Cerebellar cortex (tissue), 1 donor: ENCODE measurements at regions not wholly inside any gene's neighbourhood (a gene's known extent, or its start where the extent isn't known, plus 50 kb on each side); places are given as distances from the start of the nearest gene placed in this dataset.
A peak's percentile ranks its signal among the peaks of the same experiment; 100 is the strongest.
"Not testable (repeated sequence)": the region's sequence is repeated elsewhere in the genome, so short reads cannot be mapped to it uniquely, and the experiment has no call there.

ENCODE experiments used
- DNase-seq: peaks from one replicate; pipeline ENCODE4 v3.0.0-alpha.2; 2015; ENCODE audit warnings: low spot score

DNA sequence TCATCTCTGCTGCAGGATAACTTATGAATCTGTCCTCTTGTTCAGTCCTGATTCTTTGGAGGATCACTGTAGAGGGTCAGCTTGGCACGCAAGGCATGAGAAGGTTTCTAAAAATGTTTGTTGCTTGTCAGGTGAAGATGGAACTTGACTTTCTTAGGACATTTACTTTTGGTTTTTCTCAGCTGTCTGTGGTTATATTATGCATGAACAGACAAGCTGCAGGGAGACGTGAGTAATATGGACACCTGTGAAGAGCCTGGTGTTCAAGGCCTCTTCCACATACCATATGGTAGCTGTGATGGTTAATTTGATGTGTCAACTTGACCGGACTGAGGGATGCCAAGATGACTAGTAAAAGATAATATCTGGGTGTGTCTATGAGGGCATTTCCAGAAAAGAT lies 270.2 kb upstream of the CPHXL start:
- peak; percentile 84 for DNase-seq

DNA sequence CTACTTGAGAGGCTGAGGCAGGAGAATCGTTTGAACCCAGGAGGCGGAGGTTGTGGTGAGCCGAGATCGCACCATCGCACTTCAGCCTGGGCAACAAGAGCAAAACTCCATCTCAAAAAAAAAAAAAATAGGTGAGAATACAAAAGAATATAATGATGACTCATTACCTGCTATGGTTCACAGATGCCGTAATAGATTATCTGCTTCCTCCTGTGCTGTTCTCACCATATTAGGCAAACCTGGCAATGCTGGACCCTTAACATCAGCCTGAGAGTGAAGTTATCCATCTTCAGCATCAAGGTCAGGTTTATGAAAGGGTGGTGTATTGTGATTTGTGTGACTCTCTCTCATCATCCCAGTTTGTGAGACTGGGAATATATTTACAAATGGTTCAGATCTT lies 271.3 kb upstream of the CPHXL start:
- DNase-seq, result no peak

DNA sequence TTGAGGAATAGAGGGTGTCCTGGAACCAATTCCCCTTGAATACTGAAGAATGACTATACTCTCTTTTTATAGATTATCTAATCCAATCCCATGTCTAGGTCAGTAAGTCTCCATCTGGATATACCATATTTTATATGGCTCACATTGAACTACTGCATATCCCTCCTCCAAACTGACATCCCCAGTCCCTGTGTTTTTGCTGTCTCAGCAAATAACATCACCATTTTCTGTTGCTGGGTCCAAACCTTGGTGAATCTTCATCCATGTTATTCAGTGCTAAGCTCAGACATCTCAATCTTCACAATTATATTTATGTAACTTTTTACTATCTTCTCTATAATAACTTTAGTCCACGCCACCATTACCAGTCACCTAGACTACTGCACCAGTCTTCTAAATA lies 269.6 kb upstream of the CNTNAP4 start:
- DNase-seq, result no peak

DNA sequence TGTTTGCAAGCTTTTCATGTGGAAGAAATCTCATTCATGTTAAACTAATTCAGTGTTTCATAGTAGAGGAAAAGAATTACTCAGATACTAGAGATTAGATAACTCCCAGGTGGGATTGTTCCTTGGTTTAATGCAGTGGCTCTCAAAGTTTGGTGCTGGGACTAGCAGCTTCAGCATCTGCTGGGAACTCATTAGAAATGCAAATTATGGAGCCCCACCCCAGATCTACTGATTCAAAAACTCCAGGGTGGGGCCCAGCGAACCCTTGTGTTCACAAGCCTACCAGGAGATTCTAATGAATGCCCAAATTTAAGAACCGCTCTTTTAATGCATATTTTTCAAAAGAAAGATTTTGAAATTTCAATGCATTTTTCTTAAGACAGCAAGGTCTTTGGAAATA lies 253.4 kb upstream of the CNTNAP4 start:
- no peak for DNase-seq

DNA sequence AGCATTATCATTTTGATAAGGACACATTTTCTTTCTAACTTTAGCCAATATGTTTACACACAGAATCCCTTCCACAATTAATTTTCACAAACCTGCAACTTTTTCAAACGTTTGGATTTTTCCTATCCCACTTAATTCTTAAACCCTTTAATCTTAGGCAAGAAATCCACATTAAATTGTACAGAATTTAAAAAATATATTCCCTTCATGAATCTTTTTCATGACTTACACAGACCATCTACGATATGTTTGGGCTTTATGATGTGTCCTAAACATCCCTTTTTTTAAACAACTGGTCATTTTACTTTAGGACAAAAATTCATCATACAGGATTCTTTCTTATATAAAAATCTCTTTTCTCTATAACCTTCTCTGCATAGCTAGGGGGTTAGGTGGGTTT lies 241.5 kb upstream of the CNTNAP4 start:
- no peak for DNase-seq

DNA sequence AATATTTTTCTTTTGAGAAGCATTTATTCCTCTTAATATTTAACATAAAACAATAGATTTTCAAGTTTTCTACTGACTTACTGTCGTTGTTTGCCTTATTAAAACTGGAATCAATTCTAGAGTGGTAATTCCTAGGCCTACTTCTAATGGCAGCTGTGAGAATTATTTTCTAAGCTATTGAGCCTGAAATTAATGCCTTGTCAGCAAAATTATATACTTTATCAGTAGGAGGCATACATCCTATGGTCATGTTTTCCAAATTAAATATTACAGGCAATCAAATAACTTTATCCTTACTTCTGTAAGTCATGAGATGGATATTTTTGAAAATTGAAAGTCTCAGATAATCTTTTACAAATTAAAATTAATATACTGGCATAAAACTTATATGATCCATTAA lies 239.1 kb upstream of the CNTNAP4 start:
- DNase-seq, result no peak

DNA sequence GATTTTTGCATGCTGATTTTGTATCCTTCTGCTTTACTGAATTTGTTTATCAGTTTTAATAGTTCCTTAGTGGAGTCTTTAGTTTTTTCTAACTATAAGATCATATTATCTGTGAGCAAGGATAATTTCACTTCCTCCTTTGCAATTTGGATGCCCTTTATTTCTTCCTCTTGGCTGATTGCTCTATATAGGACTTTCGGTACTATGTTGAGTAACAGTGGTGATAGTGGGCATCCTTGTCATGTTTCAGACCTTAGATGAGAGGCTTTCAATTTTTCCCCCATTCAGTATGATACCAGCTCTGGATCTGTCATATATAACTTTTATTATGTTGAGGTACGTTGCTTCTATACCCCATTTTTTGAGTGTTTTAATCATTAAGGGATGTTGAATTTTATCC lies 224.5 kb upstream of the CNTNAP4 start:
- no peak for DNase-seq

DNA sequence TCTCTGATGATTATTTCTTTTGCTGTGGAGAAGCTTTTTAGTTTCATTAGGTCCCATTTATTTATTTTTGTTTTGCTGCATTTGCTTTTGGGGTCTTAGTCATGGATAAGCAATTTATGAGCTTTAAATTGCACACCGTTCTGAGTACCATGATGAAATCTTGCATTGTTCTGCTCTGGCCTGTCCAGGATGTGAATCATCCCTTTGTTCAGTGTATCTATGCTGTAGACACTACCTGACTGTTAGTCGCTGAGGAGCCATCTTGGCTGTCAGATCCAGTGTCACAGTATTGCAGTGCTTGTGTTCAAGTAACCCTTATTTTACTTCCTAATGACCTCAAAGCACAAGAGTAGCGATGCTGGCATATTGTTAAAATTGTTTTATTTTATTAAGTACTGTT lies 218.0 kb upstream of the CNTNAP4 start:
- DNase-seq, result no peak

DNA sequence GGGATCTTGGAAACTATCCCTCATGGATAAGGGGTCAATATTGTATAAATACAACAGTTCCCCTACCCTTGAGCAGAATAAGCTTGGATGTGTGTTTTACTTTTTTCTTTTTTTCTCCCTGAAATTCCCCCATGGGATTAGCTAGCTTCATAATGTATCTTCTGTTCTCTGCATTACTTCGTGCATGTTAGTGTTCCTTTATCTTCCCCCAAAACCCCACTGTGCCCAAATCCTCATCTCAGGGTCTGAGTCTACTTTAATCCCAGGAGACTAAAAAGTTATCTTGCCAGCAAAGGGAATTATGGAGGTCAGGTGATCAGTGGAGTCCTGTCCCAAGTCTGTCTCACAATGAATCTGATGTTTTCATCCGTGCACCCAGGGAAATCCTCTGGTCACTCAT lies 217.5 kb upstream of the CNTNAP4 start:
- DNase-seq, result no peak

DNA sequence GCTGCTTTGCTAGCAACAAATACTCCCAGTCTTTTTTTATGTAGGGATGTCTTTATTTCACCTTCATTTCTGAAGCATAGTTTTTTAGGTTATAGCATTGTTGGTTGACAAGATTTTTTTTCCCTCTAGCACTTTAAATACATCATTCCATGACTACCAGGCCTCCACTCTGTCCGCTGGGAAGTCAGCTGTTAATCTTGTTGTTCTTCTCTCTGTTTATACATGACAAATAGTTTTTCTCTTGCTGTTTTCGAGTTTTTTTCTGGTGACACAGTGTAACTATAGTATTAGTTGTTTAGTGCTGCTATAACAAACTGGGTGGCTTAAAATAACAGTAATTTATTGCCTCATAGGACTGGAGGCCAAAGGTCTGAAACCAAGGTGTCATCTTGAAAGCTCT lies 205.5 kb upstream of the CNTNAP4 start:
- DNase-seq, result no peak

DNA sequence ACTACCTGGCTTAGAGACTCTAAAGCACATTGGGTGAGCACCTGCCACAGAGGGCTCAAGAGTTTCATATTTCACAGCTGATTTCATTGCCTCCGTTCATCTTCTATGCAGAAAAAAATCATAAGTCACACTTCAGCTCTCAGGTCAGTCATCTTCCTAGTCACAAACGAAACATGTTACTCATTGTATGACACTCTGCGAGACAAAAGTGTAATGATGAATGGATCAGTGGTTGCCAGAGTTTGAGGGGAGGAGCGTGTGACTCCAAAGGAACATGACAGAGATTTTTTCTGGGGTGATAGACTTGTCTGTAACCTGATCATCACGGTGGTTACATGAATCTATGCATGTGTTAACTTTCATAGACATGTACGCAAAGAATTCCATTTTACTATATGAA lies 195.2 kb upstream of the CNTNAP4 start:
- peak; percentile 13 for DNase-seq

DNA sequence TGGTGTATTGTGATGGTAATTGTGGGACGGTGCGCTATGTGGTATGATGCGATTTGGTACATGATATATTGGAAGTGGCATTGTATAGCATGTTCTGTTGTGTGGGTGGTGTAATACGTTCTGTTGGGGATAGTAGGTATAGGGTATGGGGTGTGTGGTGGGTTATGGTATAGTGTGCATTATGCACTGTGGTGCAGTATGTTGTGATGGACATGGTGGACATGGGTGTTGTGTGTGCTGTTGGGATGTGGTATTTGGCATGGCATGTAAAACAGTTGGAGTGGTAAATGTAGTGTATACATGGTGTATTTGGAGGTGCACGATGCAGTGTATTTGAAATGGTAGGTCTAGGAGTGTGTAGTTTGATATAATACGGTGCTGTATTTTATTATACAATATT lies 170.6 kb upstream of the CNTNAP4 start:
- DNase-seq, result no peak

DNA sequence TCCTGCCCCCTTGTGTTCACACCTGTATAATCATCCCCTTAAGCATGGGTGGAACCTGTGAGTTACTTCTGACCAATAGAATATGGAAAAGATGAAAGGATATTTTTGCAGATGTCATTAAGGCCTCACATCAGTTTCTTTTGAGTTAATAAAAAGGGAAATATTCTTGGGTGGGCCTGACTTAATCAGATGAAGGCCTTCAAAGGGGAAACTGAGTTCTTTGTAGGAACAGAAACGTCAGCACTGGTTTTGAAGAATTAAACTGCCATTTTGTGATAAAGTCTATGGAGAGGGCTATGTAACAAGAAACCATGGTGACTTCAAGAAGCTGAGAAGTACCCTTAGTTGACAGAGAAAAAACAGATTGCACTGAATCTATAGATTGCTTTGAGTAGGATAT lies 168.7 kb upstream of the CNTNAP4 start:
- DNase-seq, result no peak

DNA sequence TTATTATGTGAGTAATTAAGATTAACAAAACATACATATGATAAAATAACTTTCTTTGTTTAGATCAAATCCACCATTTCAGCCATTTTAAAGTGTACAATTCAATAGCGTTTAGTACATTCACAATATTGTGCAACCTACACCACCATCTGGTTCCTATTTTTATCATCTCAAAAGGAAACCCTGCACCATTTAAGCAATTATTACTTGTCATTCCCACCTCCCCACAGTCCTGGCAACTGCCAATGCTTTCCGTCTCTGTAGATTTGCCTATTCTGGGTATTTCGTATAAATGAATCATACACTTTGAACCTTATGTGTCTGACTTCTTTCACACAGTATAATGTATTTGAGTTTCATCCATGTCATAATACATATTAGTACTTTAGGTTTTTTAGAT lies 162.5 kb upstream of the CNTNAP4 start:
- DNase-seq, result no peak

DNA sequence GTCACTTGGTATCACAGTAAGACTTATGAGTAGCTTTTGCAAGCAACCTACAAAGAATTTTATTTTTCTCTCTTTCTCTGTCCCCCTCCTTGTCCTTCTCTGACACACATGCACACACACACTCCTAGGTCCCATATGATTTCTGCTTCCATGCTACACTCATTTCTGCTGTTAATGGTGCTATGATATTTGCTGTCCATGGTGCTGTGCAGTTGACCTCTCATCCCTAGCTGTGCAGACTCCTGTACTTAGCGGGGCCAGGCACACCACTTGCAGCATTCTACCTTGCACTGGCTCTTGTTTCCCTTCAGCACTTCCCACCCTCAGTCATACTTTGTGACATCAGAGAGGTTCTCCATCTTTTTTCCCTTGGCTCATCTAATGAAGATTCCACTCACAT lies 158.9 kb upstream of the CNTNAP4 start:
- DNase-seq, result no peak

DNA sequence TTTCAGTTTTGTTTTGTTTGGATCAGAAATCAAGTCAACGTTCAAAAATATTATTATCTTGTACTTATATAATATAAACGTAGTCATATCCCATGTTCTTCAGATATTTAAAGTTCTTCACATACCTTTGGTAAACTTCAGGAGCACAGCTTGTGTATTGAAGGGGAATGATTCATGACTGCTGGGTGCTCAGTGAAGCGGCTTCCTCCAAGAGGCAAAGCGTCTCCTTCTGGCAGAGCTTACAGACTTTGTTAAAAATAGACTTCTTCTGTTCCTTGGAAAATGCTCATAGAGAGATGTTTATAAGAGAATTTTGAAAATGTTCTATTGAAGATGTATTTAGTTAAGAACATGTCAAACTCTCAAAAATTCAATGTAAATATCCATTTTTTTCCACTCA lies 155.6 kb upstream of the CNTNAP4 start:
- no peak for DNase-seq

DNA sequence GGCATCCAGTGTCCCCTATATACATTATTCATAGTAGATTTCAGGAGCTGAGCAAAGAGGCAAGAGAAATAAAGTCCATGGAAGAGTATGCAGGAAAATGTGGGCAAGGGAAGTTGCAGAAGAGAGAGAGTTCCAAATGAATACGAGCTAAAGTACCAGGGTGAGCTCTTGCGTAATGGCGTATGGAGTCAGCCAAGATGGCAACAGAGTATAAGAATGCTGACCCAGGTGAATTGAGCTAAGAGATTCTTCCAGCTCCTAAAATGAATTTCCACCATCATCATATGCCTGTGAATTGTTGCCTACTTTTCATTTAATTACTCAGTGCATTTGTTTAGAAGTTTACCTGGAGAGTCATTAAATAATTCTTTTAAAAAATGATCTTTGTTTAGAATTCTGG lies 153.2 kb upstream of the CNTNAP4 start:
- DNase-seq, result no peak

DNA sequence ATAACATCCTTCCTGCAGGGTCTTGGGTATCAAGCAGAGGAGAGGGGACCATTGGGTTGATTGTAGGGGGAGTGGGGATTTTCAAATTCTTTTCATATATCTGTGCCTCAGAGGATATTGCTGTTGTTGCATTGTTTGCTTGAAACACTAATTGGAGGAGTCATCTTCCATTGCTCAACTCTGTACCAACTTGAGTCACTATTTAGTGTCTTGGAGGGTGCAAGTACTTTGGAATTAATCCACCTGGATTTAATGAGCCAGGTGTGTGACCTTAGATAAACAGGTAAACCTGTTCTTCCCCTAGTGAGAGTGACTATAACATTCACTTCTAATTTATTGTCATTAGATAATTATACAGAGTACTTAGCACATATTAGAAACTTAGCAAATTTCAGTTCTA lies 151.3 kb upstream of the CNTNAP4 start:
- DNase-seq, result no peak

DNA sequence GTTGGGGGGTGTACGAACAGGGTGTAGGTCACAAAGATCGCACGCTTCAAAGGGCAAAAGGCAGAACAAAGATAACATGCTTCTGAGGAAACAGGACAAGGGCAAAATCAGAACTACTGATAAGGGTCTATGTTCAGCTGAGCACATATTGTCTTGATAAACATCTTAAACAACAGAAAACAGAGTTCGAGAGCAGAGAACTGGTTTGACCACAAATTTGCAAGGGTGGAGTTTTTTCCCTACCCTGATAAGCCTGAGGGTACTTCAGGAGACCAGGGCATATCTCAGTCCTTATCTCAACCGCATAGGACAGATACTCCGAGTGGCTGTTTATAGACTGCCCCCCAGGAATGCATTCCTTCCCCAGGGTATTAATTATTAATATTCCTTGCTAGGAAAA lies 139.1 kb upstream of the CNTNAP4 start:
- DNase-seq, result not testable (repeated sequence)

DNA sequence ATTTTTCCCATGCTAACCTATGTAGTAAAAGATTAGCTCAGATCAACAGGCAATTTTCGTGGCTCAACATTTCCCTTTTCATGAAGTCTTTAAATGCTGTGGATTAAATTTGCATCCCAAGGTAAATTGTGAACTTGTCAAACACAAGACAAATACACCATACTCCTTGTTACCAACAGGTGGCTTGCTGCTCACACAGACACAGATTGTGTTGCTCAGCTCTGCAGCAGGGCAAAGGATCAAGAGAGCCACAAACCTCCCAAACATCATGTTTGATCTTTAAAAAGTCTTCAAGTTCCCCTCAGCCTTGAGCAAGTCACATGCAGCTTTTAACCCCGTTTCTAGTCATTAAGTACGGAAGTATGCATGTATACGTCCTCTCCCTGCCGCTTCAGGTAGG lies 119.6 kb upstream of the CNTNAP4 start:
- no peak for DNase-seq

DNA sequence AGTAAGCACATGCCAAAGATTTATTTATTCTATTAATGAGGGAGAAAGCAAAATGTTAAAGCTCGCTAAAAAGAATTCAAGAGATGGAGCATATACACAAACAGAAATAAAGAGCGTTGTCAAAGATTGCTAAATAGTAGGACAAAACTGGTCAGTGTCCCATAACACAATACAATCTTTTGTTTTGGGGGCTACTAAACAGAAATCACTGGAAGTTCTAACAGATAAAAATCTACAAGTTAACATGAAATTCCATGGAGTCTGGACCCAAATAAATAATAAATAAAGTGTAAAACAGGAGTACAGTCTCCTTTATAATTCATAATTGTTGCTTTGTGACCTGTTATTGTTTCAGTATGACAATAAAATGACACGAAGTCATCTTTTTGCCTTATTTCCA lies 115.2 kb upstream of the CNTNAP4 start:
- DNase-seq, result no peak

DNA sequence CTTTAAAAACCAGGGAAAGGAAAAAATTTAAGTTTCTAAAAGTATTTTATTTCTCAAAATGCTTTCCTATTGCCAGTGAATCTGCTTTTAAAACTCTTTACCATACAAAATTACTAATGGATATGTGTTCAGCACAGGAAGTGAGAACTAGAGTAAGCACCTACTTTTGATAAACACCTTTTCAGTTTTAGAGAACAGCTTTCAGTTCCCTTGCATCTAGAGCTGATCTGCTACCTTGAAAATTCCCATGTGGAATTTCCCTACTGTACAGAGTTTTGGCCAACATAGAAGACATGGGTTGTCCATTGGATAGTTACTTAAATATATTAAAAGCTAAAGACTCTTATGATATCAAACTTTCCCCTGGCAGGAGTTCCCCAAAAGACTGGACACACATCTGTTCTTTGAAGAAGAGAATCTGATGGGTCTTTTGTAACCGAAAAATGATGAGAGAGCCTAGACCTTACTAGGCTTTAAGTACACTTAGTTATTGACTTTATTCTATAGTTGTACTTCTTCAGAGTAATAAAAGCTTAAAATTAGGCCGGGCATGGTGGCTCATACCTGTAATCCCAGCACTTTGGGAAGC lies 112.1 kb upstream of the CNTNAP4 start:
- no peak for DNase-seq

DNA sequence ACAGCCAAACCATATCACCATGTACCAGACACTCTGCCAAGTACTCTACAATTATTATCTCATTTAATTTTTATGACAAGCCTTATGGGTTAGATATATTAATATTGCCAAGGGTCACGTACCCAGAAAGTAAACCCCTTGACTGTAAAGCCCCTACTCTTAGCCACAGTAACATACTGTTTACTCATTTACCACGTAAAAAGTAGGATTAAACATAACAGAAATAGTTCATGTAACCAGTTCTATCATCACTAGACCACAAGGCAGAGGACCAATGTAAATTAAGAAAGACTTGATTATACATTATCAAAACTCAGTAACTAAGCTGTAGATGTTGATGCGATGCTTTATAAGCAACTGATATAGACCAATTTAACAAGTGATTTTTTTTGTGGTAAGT lies 101.5 kb upstream of the CNTNAP4 start:
- no peak for DNase-seq

DNA sequence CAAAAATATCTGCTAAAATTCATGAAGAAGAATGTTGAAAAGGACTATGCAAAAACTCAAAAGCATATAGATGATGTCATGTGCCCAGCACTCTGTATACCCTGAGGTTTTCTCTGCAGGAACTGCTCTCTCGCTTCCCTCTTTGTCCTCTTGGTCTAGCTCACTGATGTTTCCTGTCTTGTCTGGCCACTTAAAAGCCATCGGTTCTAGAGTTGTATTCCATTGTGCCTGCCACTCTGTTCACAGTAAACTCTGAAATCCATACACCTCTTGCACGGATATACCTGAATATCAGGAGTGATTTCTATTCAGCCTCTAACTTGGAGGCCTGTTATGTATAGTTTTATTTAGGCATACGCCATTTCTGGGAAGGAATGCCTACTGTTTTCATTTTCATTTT lies 101.0 kb upstream of the CNTNAP4 start:
- DNase-seq, result peak; percentile 45

DNA sequence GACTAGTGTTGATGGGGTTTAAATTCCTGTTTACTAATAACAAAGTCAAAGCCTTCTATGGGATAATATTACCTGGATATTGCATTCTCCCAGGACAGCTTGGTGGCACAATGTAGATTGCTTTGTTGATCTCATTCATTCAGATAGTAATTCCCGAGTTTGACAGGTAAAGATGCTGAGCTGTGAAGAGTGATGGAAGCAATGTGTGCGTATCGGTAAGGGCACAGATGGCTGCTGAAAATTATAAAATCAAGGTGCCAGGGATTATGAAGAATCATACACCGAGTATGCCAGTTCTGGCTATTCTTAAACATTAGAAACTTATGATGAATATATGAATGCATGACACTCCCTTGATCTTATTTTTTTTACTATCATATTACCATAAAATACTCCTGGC lies 100.6 kb upstream of the CNTNAP4 start:
- peak; percentile 75 for DNase-seq
